Sigmoid colon (tissue), 6 donors: ENCODE measurements at regions not wholly inside any gene's neighbourhood (a gene's known extent, or its start where the extent isn't known, plus 50 kb on each side); places are given as distances from the start of the nearest gene placed in this dataset.
"Not testable (repeated sequence)": the region's sequence is repeated elsewhere in the genome, so short reads cannot be mapped to it uniquely, and the experiment has no call there.

Experiments used
- DNase-seq: peaks from one replicate; pipeline ENCODE4 v3.0.0-alpha.2; 2019
- H3K27ac ChIP-seq, 4 donors: fragments of 200-600 bp; sonication (generic); one replicate each; pipeline ENCODE4 v1.5.1; 2016 to 2019; ENCODE audit warnings: mild to moderate bottlenecking in 1 of 4
- H3K27me3 ChIP-seq, 3 donors: fragments of 200-600 bp; sonication (generic); one replicate each; pipeline ENCODE4 v1.5.1; 2019; ENCODE audit warnings: mild to moderate bottlenecking in 1 of 3
- H3K36me3 ChIP-seq, 4 donors: fragments of 200-600 bp; sonication (generic); one replicate each; pipeline ENCODE4 v1.5.1; 2016 to 2019
- H3K4me1 ChIP-seq, 4 donors: fragments of 200-600 bp; sonication (generic); one replicate each; pipeline ENCODE4 v1.5.1; 2017 to 2019
- H3K4me3 ChIP-seq, 4 donors: fragments of 200-600 bp; sonication (generic); one replicate each; pipeline ENCODE4 v1.5.1; 2017 to 2019; ENCODE audit warnings: mild to moderate bottlenecking in 2 of 4, moderate library complexity in 1 of 4
- H3K9me3 ChIP-seq, 4 donors: fragments of 200-600 bp in 3 of 4; sonication (generic) in 3 of 4; one replicate each; pipeline versions ENCODE4 v1.5.1 to v1.6.1; 2013 to 2019
- CTCF ChIP-seq, 4 experiments: fragments of 450-650 bp in 3 of 4; fragments of 200-600 bp in 1 of 4; IDR thresholded peaks; one replicate each; pipeline ENCODE4 v1.5.1; 2016 to 2019; ENCODE audit warnings: antibody characterized with exemption in 4 of 4, mild to moderate bottlenecking in 3 of 4, moderate library complexity in 2 of 4
- EP300 ChIP-seq, 4 donors: sonication (generic); formaldehyde crosslinking; IDR thresholded peaks; one replicate each; pipeline ENCODE4 v1.6.1; 2017; ENCODE audit warnings: antibody characterized with exemption in 4 of 4
- POLR2A ChIP-seq, 2 donors: fragments of 450-650 bp; IDR thresholded peaks; one replicate each; pipeline ENCODE4 v1.6.1; 2016; ENCODE audit warnings: antibody characterized with exemption in 2 of 2, mild to moderate bottlenecking in 2 of 2, moderate library complexity in 2 of 2
- POLR2AphosphoS5 ChIP-seq, 4 donors: sonication (generic); formaldehyde crosslinking; IDR thresholded peaks; one replicate each; pipeline ENCODE4 v1.6.1; 2017; ENCODE audit warnings: antibody characterized with exemption in 4 of 4
- WGBS, 2 donors: extraction: QIAGEN DNeasy Blood & Tissue Kit; methylation state at CpG; one replicate each; pipeline ENCODE4 v1.1.7; 2013; 5-methylcytosine and 5-hydroxymethylcytosine counted together
- intact Hi-C: fragments of 100-400 bp; cut with DNase I; formaldehyde crosslinking; loops from one replicate; pipeline ENCODE4 v1.15.1; 2023
- donor health status: healthy with polysubstance abuse.
- donor health status: healthy.

DNA sequence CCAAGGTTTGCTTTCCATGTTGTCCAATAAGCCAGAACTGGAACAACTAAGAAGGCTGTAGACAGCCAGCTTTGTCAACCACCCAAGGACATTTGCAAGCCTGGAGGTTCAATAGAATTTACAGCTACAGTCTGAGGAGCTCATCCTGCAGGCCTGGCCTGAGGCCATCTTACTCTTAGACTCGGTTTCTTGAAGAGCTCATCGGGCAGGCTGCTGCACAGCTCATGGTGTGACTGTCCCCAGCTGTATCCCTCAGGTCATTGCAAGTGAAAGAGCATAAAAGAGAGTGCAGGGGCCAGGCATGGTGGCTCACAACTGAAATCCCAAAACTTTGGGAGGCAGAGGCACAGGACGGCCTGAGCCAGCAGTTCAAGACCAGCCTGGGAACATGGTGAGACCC is 96.9 kb upstream of the FOXQ1 start:
- no peak for TF ChIP-seq EP300 (IDR thresholded peaks at IDR 0.05)
- TF ChIP-seq POLR2A (IDR thresholded peaks at IDR 0.05), result no peak
- no peak for TF ChIP-seq POLR2AphosphoS5 (IDR thresholded peaks at IDR 0.05)
- TF ChIP-seq CTCF (IDR thresholded peaks at IDR 0.05), result no peak
- H3K27ac ChIP-seq, result no peak overlapping the region
- 83 to 84% methylated on average over 3 of the region's 3 CpGs for WGBS, 2 donors
- intact Hi-C loops, result no loop called here
- H3K4me3 ChIP-seq, result no peak overlapping the region
- DNase-seq, result no peak
- no peaks in the 10 kb centered on the region for H3K27me3 ChIP-seq
- no peaks in the 10 kb centered on the region for H3K9me3 ChIP-seq
- no peaks in the 10 kb centered on the region for H3K36me3 ChIP-seq
- H3K4me1 ChIP-seq, result no peaks in the 10 kb centered on the region

DNA sequence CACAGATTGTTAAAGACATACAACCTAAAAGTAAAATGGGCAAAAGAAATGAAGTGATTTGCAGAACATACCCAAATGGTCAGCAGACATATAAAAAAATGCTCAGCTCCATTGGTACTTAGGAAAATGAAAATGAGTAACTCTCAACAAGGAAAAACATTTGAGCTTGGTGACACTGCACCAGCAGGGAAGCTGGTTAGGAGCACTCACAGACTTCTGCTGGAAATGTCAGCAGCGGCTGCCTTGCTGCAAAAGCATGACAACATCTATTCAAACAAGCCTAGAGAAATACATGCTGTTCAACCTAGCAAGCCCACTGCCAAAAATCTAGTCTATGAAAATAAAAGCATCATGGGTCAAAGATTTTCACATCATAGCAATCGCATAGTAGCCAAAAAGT is 99.0 kb upstream of the FOXQ1 start:
- H3K36me3 ChIP-seq, result no peaks in the 10 kb centered on the region
- 45 to 61% methylated on average over 2 of the region's 2 CpGs for WGBS, 2 donors
- no peak overlapping the region for H3K4me3 ChIP-seq
- H3K4me1 ChIP-seq, result no peaks in the 10 kb centered on the region
- H3K27me3 ChIP-seq, result no peaks in the 10 kb centered on the region
- H3K27ac ChIP-seq, result no peak overlapping the region
- no peaks in the 10 kb centered on the region for H3K9me3 ChIP-seq
- no peak for TF ChIP-seq EP300 (IDR thresholded peaks at IDR 0.05)
- no peak for TF ChIP-seq POLR2AphosphoS5 (IDR thresholded peaks at IDR 0.05)
- DNase-seq, result no peak
- intact Hi-C loops, result no loop called here

- H3K27ac ChIP-seq, H3K4me1 ChIP-seq, intact Hi-C loops, H3K27me3 ChIP-seq, DNase-seq, H3K4me3 ChIP-seq, H3K36me3 ChIP-seq, H3K9me3 ChIP-seq: not testable (repeated sequence)
Measured at GRCh38 chr6:1212138-1212537, 99.8 kb upstream of the FOXQ1 start.

DNA sequence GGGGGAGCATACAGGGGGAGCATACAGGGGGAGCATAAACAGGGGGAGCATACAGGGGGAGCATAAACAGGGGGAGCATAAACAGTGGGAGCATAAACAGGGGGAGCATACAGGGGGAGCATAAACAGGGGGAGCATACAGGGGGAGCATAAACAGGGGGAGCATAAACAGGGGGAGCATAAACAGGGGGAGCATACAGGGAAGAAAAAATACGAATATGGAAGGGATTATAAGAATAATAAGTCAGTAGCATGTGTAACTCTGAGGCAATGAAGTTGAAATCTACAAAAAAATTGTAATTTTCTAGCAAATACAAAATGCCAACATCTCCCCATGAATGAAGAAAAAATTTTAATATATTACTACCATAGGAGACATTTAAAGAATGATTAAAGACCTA is 101.3 kb upstream of the FOXQ1 start:
- intact Hi-C loops, H3K4me3 ChIP-seq, H3K9me3 ChIP-seq, H3K4me1 ChIP-seq, DNase-seq, H3K27ac ChIP-seq, H3K27me3 ChIP-seq, H3K36me3 ChIP-seq: not testable (repeated sequence)
- WGBS, 2 donors, result 78 to 84% methylated on average over 1 of the region's 1 CpG

GRCh38 chr6:1208876-1209275 is 103.0 kb upstream of the FOXQ1 start:
- no peaks in the 10 kb centered on the region for H3K4me1 ChIP-seq
- TF ChIP-seq POLR2A (IDR thresholded peaks at IDR 0.05) (no peak), POLR2AphosphoS5 (IDR thresholded peaks at IDR 0.05) (no peak), CTCF (IDR thresholded peaks at IDR 0.05) (no peak), EP300 (IDR thresholded peaks at IDR 0.05) (no peak)
- no peak for DNase-seq
- no peaks in the 10 kb centered on the region for H3K9me3 ChIP-seq
- no peaks in the 10 kb centered on the region for H3K27me3 ChIP-seq
- 87 to 88% methylated on average over 2 of the region's 2 CpGs for WGBS, 2 donors
- no peak overlapping the region for H3K4me3 ChIP-seq
- no peaks in the 10 kb centered on the region for H3K36me3 ChIP-seq
- intact Hi-C loops, result no loop called here
- H3K27ac ChIP-seq, result no peak overlapping the region

- intact Hi-C loops, result no loop called here
- WGBS, 2 donors, result 83 to 84% methylated on average over 5 of the region's 5 CpGs
- Histone ChIP-seq H3K27me3 (no peaks in the 10 kb centered on the region), H3K36me3 (no peaks in the 10 kb centered on the region), H3K9me3 (no peaks in the 10 kb centered on the region), H3K27ac (no peak overlapping the region), H3K4me3 (no peak overlapping the region), H3K4me1 (no peaks in the 10 kb centered on the region)
- no peak for DNase-seq
- TF ChIP-seq CTCF (IDR thresholded peaks at IDR 0.05) (no peak), EP300 (IDR thresholded peaks at IDR 0.05) (no peak), POLR2A (IDR thresholded peaks at IDR 0.05) (no peak), POLR2AphosphoS5 (IDR thresholded peaks at IDR 0.05) (no peak)
Measured at GRCh38 chr6:1203546-1203945, 108.4 kb upstream of the FOXQ1 start.
